ENCODE measurements at regions not wholly inside any gene's neighbourhood (a gene's known extent, or its start where the extent isn't known, plus 50 kb on each side); places are given as distances from the start of the nearest gene placed in this dataset.
"Not testable (repeated sequence)": the region's sequence is repeated elsewhere in the genome, so short reads cannot be mapped to it uniquely, and the experiment has no call there.

GRCh38 chr7:41388933-41389332 is 314.0 kb downstream of the INHBA start:
- TF ChIP-seq TAF1 (IDR thresholded peaks at IDR 0.05; ENCODE audit: low read depth, low read length); CTCF (IDR thresholded peaks at IDR 0.05; ENCODE audit: control extremely low read depth in 1 of 3, insufficient read depth in 1 of 3, low read depth in 1 of 3, low read length in 3 of 3): not testable (repeated sequence)
